ENCODE measurements at regions not wholly inside any gene's neighbourhood (a gene's known extent, or its start where the extent isn't known, plus 50 kb on each side); places are given as distances from the start of the nearest gene placed in this dataset.
"Not testable (repeated sequence)": the region's sequence is repeated elsewhere in the genome, so short reads cannot be mapped to it uniquely, and the experiment has no call there.

DNA sequence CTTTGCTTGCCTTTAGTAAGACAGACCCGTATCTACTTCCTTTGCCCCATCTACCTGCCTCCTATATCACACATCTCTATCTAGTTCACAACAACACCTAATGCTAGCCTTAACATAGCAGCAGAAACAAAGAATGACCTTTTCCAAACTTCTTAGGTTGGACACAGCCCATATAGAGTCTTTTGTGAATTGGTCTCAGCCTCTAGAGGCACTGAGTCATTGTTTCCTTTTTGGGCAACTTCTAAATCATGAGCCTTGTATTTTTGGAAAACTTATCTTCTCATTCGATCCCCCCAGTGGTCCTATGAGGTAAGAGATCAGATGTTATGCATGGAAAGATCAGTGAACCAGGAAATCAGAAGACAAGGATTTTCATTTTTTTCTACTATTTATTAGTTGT is 679.4 kb upstream of the USP24 start:
- no peak for DNase-seq

GRCh38 chr1:55893155-55893554 is 678.0 kb upstream of the USP24 start:
- DNase-seq = no peak

- no peak for DNase-seq
These were observed 673.6 kb upstream of the USP24 start for GRCh38 chr1:55888685-55889317.

GRCh38 chr1:55886856-55887712 is 671.9 kb upstream of the USP24 start:
- no peak for DNase-seq

DNA sequence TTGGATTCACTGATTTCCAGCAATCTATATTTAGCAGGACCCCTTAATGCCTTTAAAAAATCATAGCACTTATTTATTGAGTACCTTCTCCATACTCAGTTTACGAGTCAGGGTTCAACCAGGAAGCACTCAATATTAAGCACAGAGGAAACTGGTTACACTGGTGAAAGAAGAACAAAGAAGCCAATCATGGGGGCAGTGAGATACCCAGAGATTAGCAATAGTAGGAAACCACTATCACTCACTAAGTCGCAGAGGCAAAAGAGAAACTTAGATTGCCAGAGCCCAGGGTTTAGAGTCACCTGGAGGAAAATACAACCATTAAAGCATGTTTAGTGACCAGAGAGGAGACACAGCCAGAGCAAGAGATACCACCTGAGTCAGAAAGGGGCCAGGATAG is 670.5 kb upstream of the USP24 start:
- no peak for DNase-seq

DNA sequence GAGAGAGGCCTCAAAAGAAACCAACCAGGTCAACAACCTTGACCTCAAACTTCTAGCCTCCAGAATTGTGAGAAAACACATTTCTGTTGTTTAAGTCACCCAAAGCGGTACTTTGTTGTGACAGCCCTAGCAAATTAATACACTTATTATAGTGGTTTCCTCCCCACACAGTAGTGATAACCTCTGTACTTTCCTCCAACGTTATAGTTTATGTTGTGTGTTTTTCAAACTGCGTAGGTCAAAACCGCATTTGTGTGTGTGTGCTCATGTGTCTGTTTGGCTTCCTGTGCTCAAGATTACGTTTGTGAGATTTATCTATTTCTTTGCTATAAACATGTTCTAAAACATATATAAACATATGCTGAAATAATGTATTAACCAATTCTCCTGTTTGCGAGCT is 667.8 kb upstream of the USP24 start:
- no peak for DNase-seq

DNA sequence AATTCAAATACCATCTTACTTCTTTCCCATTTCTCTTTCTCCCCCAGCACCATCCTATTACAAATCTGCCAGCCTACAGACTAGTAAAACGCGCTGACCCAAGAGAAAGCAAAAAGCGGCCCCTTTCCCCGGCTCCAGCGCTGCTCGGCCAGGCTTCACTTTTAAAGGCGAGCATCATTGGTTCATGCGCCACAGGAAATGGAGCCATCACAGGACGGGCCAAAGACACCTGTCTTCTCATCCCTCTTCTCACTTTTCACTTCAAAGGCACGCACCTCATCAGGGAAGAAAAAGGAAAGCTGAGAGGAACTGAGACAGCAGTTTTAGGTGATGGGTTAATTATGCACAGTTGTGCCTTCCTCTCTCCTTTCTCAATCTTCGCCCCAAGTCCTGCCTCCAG is 664.2 kb upstream of the USP24 start:
- DNase-seq = no peak

GRCh38 chr1:55877437-55878232 is 662.5 kb upstream of the USP24 start:
- no peak for DNase-seq

- DNase-seq = no peak
These were observed 661.3 kb upstream of the USP24 start for GRCh38 chr1:55876276-55877060.

DNA sequence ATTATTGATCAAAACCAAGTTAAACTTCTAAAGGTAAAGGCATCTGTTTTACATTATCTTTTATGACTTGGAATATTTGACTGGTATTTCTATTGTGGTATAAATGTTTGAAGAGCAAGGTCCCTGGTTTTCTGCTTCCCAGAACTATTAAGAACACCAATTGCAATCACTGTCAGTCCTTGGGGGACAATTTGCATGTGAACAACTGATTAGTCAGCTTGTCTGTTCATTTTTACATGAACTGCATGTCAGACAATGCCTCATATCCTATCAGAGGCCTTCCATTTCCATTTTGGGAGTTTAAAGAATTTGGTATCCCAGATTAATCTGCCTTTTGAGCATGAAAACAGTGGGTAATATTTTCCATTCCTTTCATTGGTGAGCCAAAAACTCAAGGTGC is 654.9 kb upstream of the USP24 start:
- no peak for DNase-seq

DNA sequence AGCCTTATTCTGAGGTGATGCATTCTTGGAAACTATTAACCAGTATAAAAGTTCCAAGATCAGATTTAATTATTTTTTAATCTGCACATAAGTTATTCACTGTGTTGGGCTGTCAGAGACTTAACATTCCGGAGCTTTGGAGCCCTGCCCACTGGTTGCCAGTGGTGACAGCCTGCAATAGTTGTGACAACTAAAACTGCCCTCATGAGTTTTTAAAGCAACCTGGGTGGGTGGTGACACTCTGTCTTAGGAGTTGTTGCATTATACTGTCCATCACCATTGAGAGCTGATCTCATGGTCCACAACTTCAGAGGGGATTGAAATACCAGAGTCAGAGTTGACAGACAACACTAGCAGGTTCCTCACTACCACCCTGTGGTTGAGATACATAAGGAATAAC is 653.9 kb upstream of the USP24 start:
- DNase-seq = no peak

DNA sequence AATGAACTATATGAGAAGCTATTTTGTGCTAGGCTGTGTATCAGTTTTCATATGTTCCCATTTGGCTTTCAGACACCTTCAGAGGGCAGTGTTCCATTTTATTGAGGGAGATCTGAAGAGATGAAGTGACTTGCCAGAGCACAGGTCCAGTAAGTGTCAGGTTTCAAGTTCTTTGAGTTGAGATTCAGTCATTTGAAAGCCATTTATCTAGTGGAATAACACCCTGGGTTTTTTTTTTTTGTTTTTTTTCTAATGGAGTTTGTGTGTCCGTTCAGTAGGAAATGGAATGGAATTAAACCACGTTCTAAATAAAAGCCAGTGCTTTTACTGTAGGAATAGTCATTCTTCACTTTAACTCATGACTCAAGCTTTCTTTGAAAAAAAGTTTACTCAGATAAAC is 652.9 kb upstream of the USP24 start:
- DNase-seq = no peak

- DNase-seq = no peak
These were observed 652.2 kb upstream of the USP24 start for GRCh38 chr1:55867304-55867843.

GRCh38 chr1:55865778-55866177 is 650.6 kb upstream of the USP24 start:
- DNase-seq = not testable (repeated sequence)

GRCh38 chr1:55864251-55864650 is 649.1 kb upstream of the USP24 start:
- DNase-seq = no peak

- DNase-seq = no peak
These were observed 646.6 kb upstream of the USP24 start for GRCh38 chr1:55861676-55862340.

DNA sequence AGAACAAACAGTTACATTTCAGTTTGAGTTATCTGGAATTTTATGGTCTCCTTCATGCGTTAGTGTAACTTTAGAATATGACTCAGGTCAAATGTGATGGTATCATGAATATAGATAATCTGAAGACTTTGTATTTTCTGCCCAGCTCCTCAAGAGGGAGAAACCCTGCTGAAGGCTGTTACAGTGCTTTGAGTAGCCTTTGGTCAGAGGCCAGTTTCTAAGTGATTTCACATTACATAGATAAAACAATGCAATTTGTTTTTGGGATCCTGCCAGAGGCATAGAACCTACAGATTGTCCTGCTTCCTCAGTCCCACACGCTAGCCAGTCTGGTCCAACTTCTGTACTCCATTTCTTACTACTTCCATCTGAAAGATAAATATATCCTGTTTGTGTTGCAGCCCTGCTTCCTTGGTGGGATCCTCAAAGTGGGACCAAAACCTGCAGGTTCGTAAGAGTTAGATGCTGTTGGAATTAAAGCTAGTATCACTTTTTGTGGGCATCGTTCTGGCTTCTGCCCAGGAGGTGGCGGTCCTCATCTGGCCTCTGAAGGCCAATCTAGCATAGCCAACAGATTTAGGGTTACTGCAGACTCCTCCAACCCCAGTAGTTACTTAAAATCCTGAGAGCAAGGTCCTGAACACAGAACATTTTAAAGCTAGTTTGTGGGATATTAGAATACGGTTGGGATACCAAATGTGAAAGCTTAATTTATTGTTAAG is 645.8 kb upstream of the USP24 start:
- no peak for DNase-seq

GRCh38 chr1:55860326-55860725 is 645.2 kb upstream of the USP24 start:
- DNase-seq = no peak

- DNase-seq = no peak
These were observed 639.7 kb upstream of the USP24 start for GRCh38 chr1:55854911-55855310.

DNA sequence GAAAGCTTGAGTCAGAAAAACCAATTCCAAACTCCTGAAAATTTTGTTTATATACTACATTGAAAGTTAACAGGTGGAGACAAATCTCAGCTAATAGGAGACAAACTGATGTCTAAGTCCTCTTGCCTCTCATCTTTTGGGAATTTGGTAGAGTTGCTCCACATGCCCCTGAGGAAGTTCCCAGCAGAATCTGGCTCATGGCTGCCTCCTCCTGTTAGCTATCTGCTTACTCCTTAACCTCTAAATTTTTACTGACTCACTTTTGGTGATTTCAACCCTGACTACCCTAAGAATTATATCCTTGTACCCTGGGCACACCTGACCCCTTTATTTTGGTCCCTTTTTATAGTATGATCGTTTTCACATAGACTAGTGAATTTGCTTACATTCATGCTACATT is 633.7 kb upstream of the USP24 start:
- no peak for DNase-seq

DNA sequence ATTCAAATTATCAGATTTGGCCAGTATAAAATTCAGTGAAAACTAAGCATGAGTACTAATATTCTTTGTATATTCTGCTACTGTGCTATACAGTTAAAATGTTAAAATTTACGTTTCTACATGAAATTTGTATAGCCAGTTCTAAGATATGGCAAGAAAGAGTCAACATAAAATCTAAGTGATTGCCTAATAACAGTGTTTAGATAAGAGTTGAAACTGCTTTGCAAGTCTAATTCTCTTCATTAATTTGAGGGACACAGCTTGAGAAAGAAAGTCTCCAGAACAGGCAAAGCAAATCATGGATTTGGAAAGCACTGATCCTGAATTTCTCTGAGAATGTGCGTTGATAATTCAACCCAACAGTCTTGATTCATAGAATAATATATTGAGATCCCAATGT is 630.9 kb upstream of the USP24 start:
- DNase-seq = no peak
